Activated CD8-positive, alpha-beta T cell treated with anti-CD3 and anti-CD28 coated beads for 36 hours (primary cell): ENCODE measurements at regions not wholly inside any gene's neighbourhood (a gene's known extent, or its start where the extent isn't known, plus 50 kb on each side); places are given as distances from the start of the nearest gene placed in this dataset.

ENCODE experiments used
- ATAC-seq: fragments of 200-7000 bp; cut with Tn5 transposase; one replicate; pipeline ENCODE4 v1.10.0; 2021; ENCODE audit warnings: mild to moderate bottlenecking, moderate library complexity
- CTCF ChIA-PET: fragments of 350-600 bp; sonication (Branson Sonifier 250); formaldehyde crosslinking; loops from one replicate; lab custom pipeline; 2021; ENCODE audit warnings: antibody characterized with exemption; lab: Charles Lee
- POLR2A ChIA-PET: fragments of 350-600 bp; sonication (Branson Sonifier 250); formaldehyde crosslinking; loops from one replicate; lab custom pipeline; 2021; ENCODE audit warnings: antibody characterized with exemption; lab: Charles Lee
- DNase-seq: peaks from one replicate; pipeline ENCODE4 v3.0.0-alpha.2; 2020
- H3K27ac Mint-ChIP-seq: one replicate; pipeline ENCODE4 v1.8.0; 2021; ENCODE audit warnings: mild to moderate bottlenecking, mixed read lengths
- H3K27me3 Mint-ChIP-seq: one replicate; pipeline ENCODE4 v1.8.0; 2021; ENCODE audit warnings: mixed read lengths
- H3K36me3 Mint-ChIP-seq: one replicate; pipeline ENCODE4 v1.8.0; 2021; ENCODE audit warnings: low read depth, mixed read lengths
- H3K4me1 Mint-ChIP-seq: one replicate; pipeline ENCODE4 v1.8.0; 2021; ENCODE audit warnings: low read depth, mixed read lengths
- H3K4me3 Mint-ChIP-seq: one replicate; pipeline ENCODE4 v1.8.0; 2021; ENCODE audit warnings: mild to moderate bottlenecking, moderate library complexity, mixed read lengths
- H3K9me3 Mint-ChIP-seq: one replicate; pipeline ENCODE4 v1.8.0; 2021; ENCODE audit warnings: mixed read lengths
- CTCF ChIP-seq: fragments of 200-600 bp; IDR thresholded peaks from one replicate; pipeline ENCODE4 v1.8.0; 2022; ENCODE audit warnings: antibody characterized with exemption, mild to moderate bottlenecking
- intact Hi-C: fragments of 100-400 bp; cut with micrococcal nuclease; formaldehyde crosslinking; loops from one replicate; pipeline ENCODE4 v1.10.0; 2022

GRCh38 chr12:33310471-33310870 is 129.1 kb downstream of the SYT10 start:
- CTCF ChIA-PET = no interaction called here
- no peak for TF ChIP-seq CTCF
- H3K9me3 Mint-ChIP-seq = no peaks in the 10 kb centered on the region
- POLR2A ChIA-PET = no interaction called here
- no peaks in the 10 kb centered on the region for H3K4me1 Mint-ChIP-seq
- no peaks in the 10 kb centered on the region for H3K36me3 Mint-ChIP-seq
- H3K27ac Mint-ChIP-seq = no peak overlapping the region
- H3K27me3 Mint-ChIP-seq = no peaks in the 10 kb centered on the region
- intact Hi-C loops = no loop called here
- DNase-seq (no peak), ATAC-seq (no peak)
- no peak overlapping the region for H3K4me3 Mint-ChIP-seq

- ChIA-PET CTCF (no interaction called here), POLR2A (no interaction called here)
- Mint-ChIP-seq H3K4me3 (no peak overlapping the region), H3K9me3 (peaks cover 3% of the 10 kb centered on the region), H3K36me3 (no peaks in the 10 kb centered on the region), H3K27ac (no peak overlapping the region), H3K4me1 (no peaks in the 10 kb centered on the region), H3K27me3 (no peaks in the 10 kb centered on the region)
- intact Hi-C loops = no loop called here
- no peak for ATAC-seq
- TF ChIP-seq CTCF = no peak
- no peak for DNase-seq
These were observed 135.4 kb downstream of the SYT10 start for GRCh38 chr12:33304176-33304575.

- Mint-ChIP-seq H3K4me3 (no peak overlapping the region), H3K4me1 (no peaks in the 10 kb centered on the region), H3K36me3 (no peaks in the 10 kb centered on the region), H3K27ac (no peak overlapping the region), H3K9me3 (peaks cover 12% of the 10 kb centered on the region), H3K27me3 (no peaks in the 10 kb centered on the region)
- CTCF ChIA-PET = no interaction called here
- POLR2A ChIA-PET = no interaction called here
- no peak for TF ChIP-seq CTCF
- intact Hi-C loops = no loop called here
- ATAC-seq (no peak), DNase-seq (no peak)
These were observed 143.1 kb downstream of the SYT10 start for GRCh38 chr12:33296529-33296928.

GRCh38 chr12:33290703-33291102 is 148.9 kb downstream of the SYT10 start:
- no peak for TF ChIP-seq CTCF
- H3K27ac Mint-ChIP-seq = no peak overlapping the region
- H3K9me3 Mint-ChIP-seq = peaks cover 4% of the 10 kb centered on the region
- no peaks in the 10 kb centered on the region for H3K27me3 Mint-ChIP-seq
- ATAC-seq = no peak
- no peak overlapping the region for H3K4me3 Mint-ChIP-seq
- no peaks in the 10 kb centered on the region for H3K36me3 Mint-ChIP-seq
- intact Hi-C loops = no loop called here
- ChIA-PET POLR2A (no interaction called here), CTCF (no interaction called here)
- no peaks in the 10 kb centered on the region for H3K4me1 Mint-ChIP-seq
- DNase-seq = no peak

- H3K9me3 Mint-ChIP-seq = peaks cover 30% of the 10 kb centered on the region
- POLR2A ChIA-PET = no interaction called here
- H3K4me1 Mint-ChIP-seq = no peaks in the 10 kb centered on the region
- no peak for ATAC-seq
- no peaks in the 10 kb centered on the region for H3K27me3 Mint-ChIP-seq
- H3K36me3 Mint-ChIP-seq = no peaks in the 10 kb centered on the region
- intact Hi-C loops = no loop called here
- no peak overlapping the region for H3K27ac Mint-ChIP-seq
- no peak for DNase-seq
- no peak for TF ChIP-seq CTCF
- no peak overlapping the region for H3K4me3 Mint-ChIP-seq
- CTCF ChIA-PET = no interaction called here
These were observed 156.6 kb downstream of the SYT10 start for GRCh38 chr12:33283054-33283453.
